GM21576 (cell line): ENCODE measurements at regions not wholly inside any gene's neighbourhood (a gene's known extent, or its start where the extent isn't known, plus 50 kb on each side); places are given as distances from the start of the nearest gene placed in this dataset.
"Not testable (repeated sequence)": the region's sequence is repeated elsewhere in the genome, so short reads cannot be mapped to it uniquely, and the experiment has no call there.

Source experiments
- ATAC-seq: cut with Tn5 transposase; IDR thresholded peaks from one replicate; pipeline ENCODE4 v1.9.1; 2021; ENCODE audit warnings: mild to moderate bottlenecking, moderate library complexity; ENCODE audit not compliant: unreplicated experiment

GRCh38 chr7:152905949-152906348 lies 146.4 kb downstream of the ACTR3B start:
- ATAC-seq: no peak

GRCh38 chr7:152907042-152907761 lies 147.7 kb downstream of the ACTR3B start:
- no peak for ATAC-seq

GRCh38 chr7:152909280-152909679 lies 149.7 kb downstream of the ACTR3B start:
- no peak for ATAC-seq

- no peak for ATAC-seq
Measured at GRCh38 chr7:152909683-152910544, 150.4 kb downstream of the ACTR3B start.

GRCh38 chr7:152910545-152911225 lies 151.1 kb downstream of the ACTR3B start:
- no peak for ATAC-seq

- ATAC-seq: no peak
Measured at GRCh38 chr7:152911226-152911560, 151.6 kb downstream of the ACTR3B start.

GRCh38 chr7:152911922-152912321 lies 152.4 kb downstream of the ACTR3B start:
- ATAC-seq: no peak

GRCh38 chr7:152912511-152912910 lies 153.0 kb downstream of the ACTR3B start:
- ATAC-seq: no peak

GRCh38 chr7:152913492-152913891 lies 153.9 kb downstream of the ACTR3B start:
- ATAC-seq: no peak

GRCh38 chr7:152914014-152914844 lies 154.7 kb downstream of the ACTR3B start:
- ATAC-seq: no peak

- ATAC-seq: not testable (repeated sequence)
Measured at GRCh38 chr7:152914845-152915102, 155.2 kb downstream of the ACTR3B start.

- ATAC-seq: no peak
Measured at GRCh38 chr7:152922318-152923081, 162.9 kb downstream of the ACTR3B start.

- ATAC-seq: no peak
Measured at GRCh38 chr7:152923711-152924110, 164.2 kb downstream of the ACTR3B start.

- ATAC-seq: no peak
Measured at GRCh38 chr7:152924238-152924637, 164.7 kb downstream of the ACTR3B start.

- ATAC-seq: no peak
Measured at GRCh38 chr7:152924826-152925411, 165.4 kb downstream of the ACTR3B start.

GRCh38 chr7:152925412-152926147 lies 166.0 kb downstream of the ACTR3B start:
- ATAC-seq: no peak

GRCh38 chr7:152931633-152932032 lies 172.1 kb downstream of the ACTR3B start:
- ATAC-seq: no peak

- no peak for ATAC-seq
Measured at GRCh38 chr7:152937282-152937681, 177.7 kb downstream of the ACTR3B start.

- not testable (repeated sequence) for ATAC-seq
Measured at GRCh38 chr7:152946616-152947015, 187.1 kb downstream of the ACTR3B start.
